Muscle of back (tissue), 3 donors: ENCODE measurements at regions not wholly inside any gene's neighbourhood (a gene's known extent, or its start where the extent isn't known, plus 50 kb on each side); places are given as distances from the start of the nearest gene placed in this dataset.
"Not testable (repeated sequence)": the region's sequence is repeated elsewhere in the genome, so short reads cannot be mapped to it uniquely, and the experiment has no call there.

Experiments used
- DNase-seq, 3 donors: peaks; one replicate each; pipeline versions ENCODE4 v3.0.0 to v3.0.0-alpha.2; 2013

DNA sequence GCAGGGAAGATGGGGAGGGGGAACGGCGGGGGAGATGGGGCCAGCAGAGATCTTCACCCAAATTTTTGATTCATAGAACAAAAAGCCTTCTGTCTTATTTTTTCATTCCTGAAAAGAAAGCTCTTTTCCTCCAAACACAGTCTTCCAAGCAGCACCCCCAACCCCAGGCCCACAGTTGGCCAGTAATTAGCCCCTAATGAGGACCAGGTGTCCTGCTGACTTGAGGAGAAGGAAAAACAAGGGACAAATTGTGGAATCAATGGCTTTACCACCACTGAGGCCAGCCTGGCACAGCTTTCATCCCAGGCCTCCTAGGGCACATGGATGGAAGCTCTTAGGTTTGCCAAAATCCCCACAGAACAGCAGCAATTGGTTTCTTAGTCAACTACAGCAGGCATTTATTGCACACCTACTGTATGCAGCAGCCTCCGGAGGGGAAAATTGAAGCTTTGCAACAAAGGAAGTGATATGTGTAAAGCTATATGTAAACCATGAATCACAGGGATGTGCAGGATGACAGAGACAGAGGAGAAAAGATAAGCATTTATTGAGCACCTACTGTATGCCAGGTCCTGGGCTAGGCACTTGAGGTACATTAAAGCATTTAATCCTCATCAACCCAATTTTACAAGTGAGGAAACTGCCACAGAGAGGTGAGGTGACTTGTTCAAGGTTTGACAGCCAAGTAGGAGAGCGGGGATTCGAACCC, 199.5 kb downstream of the TBC1D2B start:
- DNase-seq, result no peak

DNA sequence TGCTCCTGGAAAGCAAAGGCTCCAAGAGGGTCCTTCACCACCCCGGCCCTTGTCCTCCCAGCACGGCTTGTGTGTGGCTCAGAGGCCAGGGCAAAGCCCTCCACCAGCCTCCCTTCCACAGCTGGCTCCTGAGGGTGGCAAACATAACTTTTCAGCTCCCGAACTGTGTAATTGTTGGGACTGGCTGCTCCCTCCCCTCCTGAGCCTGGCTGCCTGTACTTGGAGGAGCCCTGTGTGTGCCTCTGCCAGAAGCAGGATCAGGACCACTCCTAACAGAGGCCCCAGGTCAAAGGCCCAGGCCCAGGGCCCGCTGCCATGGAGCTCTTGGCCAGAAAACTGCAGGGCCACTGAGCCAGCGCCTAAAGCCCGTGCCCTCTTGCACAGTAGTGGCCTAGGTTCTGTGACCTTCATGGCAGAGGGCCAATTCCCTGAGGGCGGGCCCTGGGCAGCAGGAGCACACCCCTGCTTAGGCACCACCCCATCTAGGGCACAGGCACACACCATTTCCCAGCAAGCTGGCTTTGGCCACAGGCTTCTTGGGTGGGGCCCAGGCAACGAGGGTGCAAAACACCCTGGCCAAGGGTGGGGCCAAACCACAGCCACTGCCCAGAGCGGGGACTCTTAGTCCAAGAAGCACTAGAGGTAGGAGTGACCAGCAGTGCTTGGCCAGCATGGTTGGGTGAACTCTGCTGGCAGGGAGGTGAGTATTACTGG, 201.2 kb downstream of the TBC1D2B start:
- DNase-seq, result peak in 1 of 3 donors; percentile 60

DNA sequence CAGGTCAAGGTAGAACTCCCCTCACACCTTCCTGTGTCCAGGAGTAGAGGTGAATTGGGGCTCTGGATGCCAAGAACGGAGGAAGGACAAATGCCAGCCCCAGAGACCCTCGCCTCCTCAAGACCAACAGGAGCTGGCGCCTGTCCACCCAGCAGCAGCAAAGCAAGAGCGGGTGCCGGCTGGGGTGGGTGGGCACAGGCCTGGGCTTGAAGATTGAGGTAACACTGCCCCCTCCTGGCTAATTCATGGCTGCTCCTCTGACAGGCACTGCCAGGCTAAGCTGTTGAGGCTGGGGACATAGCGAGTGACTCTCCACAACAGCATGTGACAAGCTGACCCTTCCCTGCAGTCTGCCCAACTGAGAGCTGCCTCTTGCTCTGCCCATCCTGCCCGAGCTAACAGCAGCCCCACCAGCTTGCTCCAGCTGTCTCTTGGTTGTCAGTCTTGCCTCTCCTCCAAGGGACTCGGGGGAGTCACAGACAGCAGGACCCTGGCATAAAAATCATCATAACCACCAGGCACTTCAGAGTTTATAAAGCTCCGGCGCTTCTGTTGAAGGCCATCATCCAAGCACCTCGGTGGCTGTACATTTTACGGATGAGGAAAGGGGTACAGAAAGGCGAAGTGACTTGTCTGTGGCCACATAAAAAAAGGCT, 202.3 kb downstream of the TBC1D2B start:
- peak; percentile 40 to 68 (median 40) for DNase-seq

DNA sequence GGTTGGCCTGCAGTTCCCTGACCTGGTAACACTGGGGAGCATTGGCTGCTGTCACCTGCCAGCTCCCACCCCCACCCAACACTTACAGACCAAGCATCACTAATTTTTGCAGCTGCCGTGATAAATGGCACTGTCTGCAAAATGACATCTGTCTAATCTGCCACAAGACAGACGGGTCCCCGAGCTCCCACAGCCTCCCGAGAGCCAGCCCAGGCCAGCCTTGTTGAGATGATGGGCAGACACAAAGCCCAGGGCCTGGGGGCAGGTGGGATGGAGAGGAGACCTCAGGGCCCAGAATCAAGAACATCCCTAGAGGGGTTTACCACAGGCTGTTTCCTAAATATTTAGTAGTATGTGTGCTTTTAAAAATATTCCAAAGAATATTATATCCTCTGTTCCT, 203.4 kb downstream of the TBC1D2B start:
- DNase-seq, result no peak

DNA sequence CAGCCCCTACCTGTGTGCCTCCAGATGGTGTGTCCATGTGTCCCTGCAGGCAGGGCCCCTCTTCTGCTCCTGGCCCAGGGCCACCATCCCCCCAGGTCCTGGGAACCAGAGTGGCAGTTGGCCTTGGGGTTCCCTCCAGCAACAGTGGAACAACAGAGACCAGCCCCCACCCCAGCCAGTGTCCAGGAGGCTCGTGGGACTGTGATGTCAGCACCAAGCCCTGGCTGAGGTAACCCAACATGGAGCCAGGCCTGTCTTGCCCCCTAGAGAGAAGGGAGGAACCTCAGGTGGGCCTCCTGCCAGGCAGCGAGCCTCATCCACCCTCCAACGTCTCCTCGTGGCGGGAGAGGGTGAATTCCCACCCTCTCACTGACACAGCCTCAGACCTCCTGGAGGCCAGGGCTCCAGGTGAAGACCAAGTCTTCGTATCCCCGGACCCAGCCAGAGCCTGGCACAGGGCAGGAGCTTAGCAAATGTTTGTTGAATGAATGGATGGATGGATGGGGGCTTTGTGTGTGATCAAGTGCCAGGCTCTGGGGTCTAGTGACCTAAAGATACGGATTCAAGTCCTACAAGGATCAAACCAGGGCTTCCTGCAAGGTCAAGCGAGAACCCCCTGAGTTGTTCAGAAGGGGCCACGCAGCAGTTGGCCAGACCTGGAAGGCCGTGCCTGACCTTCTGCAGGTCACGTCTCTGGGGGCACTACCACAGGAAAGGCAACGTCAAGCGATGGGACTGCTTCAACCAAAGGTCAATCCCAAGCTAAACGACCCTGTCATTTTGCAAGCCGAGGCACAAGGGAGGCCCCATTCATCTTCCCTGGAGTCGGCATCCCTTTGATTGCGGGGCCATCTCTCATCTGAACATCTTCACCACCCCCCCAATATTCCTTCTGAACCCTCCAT, 204.7 kb downstream of the TBC1D2B start:
- DNase-seq, result not testable (repeated sequence)

DNA sequence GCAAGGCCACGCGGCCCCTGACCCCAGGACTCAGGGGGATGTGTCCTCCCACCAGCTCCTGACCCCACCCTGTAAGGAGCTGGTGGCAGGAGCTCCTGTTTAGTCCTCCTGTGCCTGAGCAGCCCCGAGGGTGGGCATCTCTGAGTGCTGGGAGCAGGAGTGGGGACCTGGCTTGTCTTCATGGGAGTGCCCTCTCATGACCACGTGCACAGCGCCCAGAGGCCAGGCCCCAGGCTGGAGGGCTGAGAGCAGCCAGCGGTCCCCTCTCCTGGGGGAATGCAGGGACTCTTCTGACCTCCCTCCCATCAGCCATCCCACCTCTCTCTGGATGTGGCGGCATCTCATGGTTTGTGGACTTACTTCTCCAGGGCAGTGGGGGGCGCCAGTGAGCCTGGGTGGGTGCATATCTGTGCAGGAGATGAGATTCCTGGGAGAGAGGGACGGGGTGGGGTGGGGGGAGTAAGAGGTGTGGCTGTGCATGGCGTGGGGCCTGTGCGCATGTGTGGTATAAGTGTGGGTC, 205.6 kb downstream of the TBC1D2B start:
- no peak for DNase-seq

DNA sequence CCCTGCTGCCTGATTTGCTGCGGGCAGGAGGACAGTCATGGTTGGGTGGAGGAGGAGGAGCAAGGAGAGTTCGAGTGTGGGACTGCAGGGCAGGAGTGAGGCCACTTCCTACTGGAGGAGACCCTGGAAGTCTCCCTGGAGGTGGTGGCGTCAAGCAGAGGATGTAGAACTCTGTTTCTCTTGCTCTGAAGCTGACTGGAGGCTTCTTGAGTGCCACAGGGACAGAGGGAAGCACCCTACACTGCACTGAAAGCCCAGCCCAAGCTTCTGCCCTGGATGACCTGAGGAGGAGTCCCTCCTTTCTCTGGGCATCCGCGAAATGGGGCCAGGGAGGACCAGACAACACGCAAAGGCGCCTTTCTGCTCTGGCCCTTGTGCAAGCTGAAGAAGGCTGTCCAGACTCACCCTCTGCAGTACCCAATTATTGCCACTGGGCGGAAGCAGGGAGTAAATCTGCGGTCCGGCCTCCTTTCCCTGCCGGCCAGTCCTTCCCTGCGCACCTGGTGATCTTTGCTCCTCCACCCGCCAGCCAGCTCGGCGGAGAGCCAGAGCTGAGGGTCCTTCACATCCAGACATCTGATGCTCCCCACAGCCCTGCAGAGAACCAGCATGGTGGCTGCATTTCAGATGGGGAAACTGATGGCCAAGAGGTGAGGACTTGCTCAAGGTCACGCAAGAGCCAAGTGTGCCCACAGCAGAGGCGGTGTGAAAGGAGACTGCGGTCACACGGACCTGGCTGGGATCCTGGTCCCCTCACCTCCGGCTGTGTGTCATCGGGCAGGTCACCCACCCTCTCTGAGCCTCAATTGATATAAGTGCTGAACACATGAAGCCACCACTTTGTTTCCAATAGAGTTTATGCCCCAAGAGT, 207.1 kb downstream of the TBC1D2B start:
- peak; percentile 34 to 77 (median 55) for DNase-seq

DNA sequence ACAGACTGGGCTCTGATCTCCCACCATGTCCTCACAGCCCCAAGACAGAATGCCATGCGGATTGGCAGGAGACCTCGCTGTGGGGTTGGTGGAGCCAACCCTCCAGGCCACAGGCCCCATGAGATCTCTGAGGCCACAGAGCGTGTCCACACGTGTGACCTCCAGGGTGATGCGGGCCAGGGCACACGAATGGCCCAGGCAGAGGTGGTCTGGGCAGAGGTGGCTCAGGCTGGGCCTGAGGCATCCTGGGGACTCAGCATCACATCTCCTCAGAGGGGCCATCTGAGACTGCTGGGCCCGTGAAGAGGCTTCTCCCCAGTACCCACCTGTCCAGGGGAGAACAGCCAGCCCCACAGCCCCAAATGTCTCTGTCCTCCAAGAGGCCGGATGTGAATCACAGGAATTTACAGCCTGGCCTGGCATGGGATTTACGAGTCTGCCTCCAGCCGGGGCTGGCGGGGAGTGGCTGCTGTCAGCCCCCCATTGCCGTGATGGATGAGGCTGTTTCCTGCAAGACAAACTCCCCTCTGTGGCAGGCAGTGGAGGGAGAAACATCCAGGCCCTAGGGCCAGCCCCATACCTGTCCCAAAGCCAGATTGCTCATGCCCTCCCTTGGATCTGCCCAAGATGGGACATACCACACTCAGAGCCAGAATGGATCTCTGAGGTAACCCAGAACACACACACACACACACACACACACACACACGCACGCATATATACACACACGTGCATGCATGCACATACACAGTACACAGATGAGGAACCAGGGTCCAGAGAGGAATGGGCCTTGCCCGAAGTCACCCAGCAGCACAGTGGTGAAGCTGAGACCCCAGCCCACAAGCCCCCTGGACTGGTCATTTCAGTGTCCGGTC, 208.3 kb downstream of the TBC1D2B start:
- no peak for DNase-seq

DNA sequence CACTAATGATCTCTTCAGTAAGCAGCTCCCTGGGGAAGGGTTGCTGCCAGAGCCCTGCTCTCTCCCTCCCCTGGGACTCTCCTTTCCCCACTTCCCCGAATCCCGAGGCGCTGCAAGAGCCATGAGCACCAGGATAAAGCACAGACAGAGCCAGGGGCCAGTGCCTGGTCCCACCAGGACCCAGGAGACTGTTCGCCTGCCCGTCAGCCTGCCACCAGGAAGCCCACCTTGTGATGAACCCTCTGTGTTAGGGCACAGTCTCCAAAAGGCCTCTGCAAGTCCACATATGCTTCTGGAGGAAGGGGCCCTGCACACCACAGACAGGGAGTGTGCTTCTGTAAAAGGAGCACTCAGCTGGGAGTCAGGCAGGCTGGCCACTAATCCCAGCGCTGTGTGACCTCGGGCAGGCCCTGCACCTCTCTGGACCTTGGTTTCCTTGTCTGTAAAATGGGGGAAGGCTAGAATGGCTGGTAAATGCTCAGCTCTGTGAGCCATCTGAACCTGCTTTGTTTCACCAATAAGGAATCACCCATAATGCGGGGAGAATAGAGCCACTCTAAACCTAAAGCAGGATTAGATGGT, 209.4 kb downstream of the TBC1D2B start:
- DNase-seq, result not testable (repeated sequence)

DNA sequence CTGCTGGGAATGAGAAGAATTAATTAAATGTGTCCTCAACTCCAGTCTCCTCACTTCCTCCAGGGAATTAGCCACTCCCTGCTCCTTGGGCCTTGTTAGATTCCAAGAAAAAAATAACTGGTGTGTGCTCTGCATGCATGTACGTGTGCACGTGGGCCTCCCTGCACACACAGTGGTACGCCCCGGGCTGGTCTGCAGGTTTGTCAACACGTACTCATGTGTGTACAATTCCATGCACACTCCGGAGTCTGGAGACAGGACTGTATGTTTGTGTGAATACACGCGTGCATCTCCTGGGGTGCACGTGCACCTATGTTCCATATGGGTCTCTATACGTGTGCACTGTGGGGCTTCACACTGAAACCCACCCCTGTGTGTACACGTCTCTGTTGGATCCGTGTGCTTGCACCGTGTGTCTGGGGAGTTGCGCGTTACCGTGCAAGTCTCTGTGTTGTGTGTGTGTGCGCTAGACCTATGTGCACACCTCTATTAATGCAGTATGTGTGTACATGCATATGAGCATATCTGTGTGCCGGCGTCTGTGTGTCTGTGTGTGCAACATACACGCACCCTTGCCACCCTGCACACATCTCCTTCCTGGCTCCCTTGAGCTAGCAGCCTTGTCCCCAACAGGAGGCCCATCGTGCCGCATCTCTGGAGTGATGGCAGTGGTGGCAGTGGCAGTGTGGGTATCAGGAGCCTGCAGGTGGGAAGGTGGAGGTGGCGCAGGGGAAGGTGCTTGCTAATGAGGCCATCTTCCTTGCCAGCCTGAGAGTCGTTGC, 210.1 kb downstream of the TBC1D2B start:
- no peak for DNase-seq

DNA sequence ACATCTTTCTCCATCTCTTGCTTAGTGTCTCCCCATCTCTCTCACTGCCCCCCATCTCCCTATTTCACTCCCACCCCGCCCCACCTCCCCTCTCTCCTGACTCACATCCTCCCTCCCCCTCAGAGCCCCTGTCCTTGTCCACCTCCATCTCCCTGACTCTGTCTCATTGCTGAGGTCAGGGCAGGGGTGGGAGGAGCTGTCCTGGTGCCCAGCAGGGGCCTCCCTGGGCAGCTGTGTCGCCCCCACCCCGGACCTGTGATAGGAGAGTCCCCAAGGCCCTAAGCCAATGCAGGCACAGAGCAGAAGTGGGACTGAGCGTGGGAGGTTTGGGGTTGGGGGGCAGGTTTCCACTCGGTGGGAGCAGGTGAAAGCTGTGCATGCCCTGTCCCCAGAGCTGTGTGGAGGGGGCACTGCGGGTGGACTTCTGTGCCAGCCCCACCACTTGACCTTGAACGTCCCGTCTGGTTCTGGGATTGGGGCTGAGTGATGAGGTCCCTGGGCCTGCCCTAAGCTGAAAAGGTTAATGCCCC, 210.8 kb downstream of the TBC1D2B start:
- no peak for DNase-seq

DNA sequence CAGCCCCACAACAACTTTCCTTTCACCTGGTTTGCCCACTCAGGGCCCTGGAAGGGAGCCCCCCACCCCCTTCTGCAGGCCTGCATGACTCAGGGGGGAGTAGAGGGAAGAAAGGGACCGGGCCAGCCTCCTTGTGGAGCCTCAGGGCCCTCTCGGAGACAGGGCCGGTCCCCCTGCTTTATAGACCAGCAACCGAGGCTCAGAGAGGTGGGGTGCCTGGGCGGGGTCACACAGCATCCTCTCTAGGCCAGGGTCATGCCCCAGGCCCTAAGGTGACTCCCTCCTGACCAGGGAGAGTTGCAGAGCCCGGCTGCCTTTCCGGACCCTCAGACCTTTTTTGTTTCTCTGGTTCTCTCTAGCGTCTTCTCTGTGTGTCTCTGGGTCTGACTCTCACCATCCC, 211.3 kb downstream of the TBC1D2B start:
- no peak for DNase-seq

DNA sequence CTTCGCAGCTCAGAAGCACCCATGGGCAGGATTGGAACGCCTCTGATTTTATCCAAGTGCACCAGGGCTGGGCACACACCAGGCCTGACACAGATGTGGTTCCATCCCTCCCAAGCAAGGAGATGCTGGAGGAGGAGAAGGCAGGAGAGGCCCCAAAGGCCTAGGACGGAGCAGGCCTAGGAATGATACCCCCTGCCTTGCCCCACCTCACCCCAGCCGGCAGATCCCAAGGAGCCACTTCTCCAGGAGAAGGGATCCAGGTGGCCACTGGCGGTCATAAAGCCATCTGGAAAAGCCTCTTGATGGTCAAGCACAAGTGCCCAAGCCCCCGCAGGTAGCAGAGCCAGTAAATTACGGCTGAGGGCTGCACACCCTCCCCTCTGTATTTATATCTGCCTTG, 211.8 kb downstream of the TBC1D2B start:
- DNase-seq, result no peak

DNA sequence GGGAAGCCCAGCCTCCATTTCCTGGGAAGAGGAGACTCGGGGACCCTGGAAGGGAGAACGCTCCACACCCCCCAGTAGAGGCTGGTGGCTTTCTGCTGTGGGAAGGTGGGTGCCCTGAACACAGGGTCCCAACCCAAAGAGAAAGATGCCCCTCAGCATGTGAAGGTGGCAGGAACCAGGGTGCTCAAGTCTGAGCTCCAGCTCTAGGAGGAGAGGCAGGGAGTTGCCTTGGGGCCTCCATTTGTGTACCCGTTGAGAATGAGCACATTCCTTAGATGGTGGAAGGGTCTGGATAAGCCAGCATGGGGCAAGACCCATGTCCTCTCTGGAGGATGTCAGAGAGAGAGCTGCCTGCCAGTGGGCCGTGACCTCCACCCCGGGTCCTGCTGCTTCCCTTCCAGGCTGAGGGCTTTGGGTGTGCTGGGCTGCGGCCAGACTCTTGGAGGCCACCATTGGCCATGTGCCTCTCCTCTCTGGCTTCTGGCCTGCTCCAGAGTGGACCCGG, 212.4 kb downstream of the TBC1D2B start:
- no peak for DNase-seq

DNA sequence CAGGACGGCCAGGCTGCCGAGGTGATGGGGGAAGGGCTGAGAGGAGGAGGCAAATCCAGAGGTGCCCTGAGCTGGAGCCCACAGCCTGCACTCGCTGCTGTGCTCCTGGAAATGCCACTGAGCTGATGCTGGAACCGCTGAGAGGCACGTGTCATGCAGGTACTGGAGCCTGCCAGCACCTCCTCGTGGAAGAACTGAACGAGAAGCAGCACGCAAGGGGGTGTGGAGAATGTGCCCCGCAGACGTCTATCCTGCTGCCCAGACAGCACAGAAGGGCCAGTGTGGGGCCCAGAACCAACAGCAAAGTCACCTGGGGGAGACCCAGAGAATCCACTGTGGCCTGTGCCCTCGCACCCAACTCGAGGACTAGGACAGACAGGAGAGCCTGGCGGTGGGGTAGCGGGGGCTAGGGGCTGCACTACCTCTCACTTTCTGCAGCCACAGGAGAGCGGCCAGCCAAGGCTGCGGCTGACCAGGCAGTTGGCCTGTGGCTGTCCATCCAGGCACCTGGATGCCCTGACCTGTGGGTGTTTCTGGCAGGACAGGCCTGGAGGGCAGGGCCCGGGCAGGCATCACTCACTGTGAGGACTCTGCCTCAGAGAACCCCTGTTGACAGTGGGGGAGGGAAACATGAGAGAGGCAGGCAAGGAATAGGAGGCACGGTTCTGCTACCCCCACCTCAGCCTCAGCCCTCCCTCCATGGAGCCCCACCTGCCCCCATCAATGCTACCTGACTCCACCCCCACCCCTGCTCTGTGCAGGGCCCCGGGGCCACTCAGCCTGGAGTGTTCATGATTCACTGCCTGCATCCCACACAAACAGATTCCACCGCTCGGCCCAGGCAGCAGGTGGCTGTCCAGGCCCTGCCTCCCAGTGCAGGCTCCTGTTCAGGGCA, 213.1 kb downstream of the TBC1D2B start:
- no peak for DNase-seq

DNA sequence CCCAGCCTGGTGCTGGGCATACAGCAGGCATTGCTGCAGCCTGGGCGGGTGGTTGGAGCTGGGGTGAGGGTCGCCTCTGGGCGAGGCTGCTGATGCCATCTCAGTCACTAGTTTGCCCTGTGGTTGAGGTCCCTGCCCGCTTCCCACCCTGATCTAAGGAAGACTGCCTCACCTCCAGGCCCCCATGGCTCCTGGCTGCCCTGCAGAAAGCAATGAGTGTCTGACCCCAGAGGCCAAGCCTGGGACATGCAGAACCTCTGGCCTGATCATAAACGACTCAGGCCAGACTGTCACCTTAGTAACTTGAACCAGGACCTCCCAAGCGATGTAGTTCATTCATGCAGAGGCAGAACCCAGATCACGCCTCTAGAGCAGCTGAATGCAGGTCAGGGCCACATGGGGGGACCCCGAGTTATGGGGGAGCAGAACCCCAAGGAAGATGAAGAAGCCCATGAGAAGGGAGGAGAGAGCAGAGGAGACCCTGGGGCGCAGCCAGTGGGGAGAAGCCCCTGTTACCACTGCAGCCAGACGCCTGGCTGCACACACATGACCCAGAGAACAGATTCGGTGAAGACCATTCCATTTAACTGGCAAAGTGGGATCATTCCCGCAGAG, 213.9 kb downstream of the TBC1D2B start:
- no peak for DNase-seq
